Stimulated activated CD8-positive, alpha-beta memory T cell treated with anti-CD3 and anti-CD28 coated beads, Interleukin-4, amount 100 ng/mL, for 48 hours (primary cell): ENCODE measurements at regions not wholly inside any gene's neighbourhood (a gene's known extent, or its start where the extent isn't known, plus 50 kb on each side); places are given as distances from the start of the nearest gene placed in this dataset.

Experiments used
- DNase-seq: peaks from one replicate; pipeline ENCODE4 v3.0.0-alpha.2; 2020

DNA sequence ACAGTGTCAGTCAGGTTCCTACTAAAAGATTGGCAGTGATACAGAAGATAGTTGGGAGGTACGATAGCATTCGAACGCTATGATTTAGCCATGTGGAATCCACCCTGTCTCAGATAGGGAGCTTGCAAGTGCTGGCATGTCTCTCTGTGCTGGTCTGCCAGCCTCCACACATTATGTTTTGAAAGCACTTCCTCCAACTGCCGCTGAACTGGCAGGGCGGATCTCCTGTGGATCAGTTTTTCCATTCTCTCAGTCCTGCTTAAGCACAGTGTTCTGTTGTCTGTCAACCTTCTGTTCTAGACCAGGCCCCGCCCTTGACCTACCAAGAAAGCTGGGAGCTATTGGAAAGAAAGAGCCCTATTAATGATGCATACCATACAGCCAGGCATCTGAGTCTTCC is 65.5 kb upstream of the PALMD start:
- no peak for DNase-seq

- DNase-seq, result no peak
These were observed 58.9 kb upstream of the PALMD start for GRCh38 chr1:99587008-99587407.

GRCh38 chr1:99589186-99589636 is 56.7 kb upstream of the PALMD start:
- no peak for DNase-seq

GRCh38 chr1:99590578-99591209 is 55.2 kb upstream of the PALMD start:
- no peak for DNase-seq

- no peak for DNase-seq
These were observed 54.0 kb upstream of the PALMD start for GRCh38 chr1:99591886-99592285.

DNA sequence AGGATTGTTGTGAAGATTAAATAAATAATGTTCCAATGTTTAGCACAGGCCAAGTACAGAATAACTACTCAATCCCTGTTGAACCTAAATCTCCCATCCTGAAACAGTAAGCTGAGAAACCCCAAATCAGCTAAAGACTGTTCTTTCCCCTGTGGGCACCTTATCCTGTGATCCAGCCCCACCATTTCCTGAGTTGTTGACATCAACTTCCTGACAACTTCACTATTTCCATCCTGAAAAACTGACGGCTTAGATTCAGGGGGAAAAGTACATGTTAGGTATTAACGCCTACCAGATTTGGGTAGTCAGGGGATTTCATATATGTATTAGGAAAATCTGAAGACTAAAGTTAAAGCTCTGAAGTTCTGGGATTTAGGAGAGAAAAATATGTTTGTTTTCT is 51.7 kb upstream of the PALMD start:
- DNase-seq, result no peak

DNA sequence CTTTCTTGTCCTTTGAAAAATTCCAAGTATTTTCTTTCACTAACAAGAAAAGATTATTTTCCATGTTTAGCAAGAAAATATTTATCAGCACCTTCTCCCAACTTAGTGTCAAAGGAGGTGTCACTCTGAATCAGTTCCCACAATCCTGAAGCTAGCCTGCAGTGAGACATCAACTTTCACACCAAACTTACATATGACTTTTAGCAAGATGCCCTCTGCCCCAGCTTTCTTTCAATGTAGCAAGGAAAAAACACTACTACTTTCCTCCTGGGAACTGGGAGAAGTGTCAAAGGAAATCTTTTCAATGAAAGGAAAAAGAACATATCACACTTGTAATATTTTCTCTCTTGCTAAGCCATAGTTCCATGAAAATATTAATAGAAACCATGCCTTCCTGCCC is 50.9 kb upstream of the PALMD start:
- DNase-seq, result no peak

GRCh38 chr1:99595441-99595840 is 50.5 kb upstream of the PALMD start:
- DNase-seq, result no peak
